Neural cell (in vitro differentiated cells): ENCODE measurements at regions not wholly inside any gene's neighbourhood (a gene's known extent, or its start where the extent isn't known, plus 50 kb on each side); places are given as distances from the start of the nearest gene placed in this dataset.

Source experiments
- EP300 ChIP-seq: fragments of 450-650 bp; conservative IDR thresholded peaks from 2 replicates; pipeline ENCODE4 v1.6.1; 2014; ENCODE audit warnings: antibody characterized with exemption, mild to moderate bottlenecking, moderate library complexity; ENCODE audit not compliant: poor library complexity, severe bottlenecking
- RAD21 ChIP-seq: fragments of 450-650 bp; conservative IDR thresholded peaks from 2 replicates; pipeline ENCODE4 v1.6.1; 2014; ENCODE audit warnings: antibody characterized with exemption, mild to moderate bottlenecking, moderate library complexity

- TF ChIP-seq EP300 (no peak), RAD21 (no peak)
Measured at GRCh38 chr15:93662162-93662885, 569.0 kb upstream of the MCTP2 start.
